GM12891 (cell line): ENCODE measurements at regions not wholly inside any gene's neighbourhood (a gene's known extent, or its start where the extent isn't known, plus 50 kb on each side); places are given as distances from the start of the nearest gene placed in this dataset.

Experiments
- POLR2A ChIP-seq: IDR thresholded peaks from 2 replicates; pipeline ENCODE4 v1.6.1; 2011; ENCODE audit warnings: low read depth, low read length, control low read depth
- POLR2AphosphoS5 ChIP-seq: IDR thresholded peaks from 2 replicates; pipeline ENCODE4 v1.6.1; 2011; ENCODE audit warnings: low read depth, low read length, control low read depth
- POU2F2 ChIP-seq: IDR thresholded peaks from 2 replicates; pipeline ENCODE4 v1.6.1; 2011; ENCODE audit warnings: low read depth, mild to moderate bottlenecking, control low read depth, low read length, moderate library complexity
- SPI1 ChIP-seq: IDR thresholded peaks from 2 replicates; pipeline ENCODE4 v1.6.1; 2011; ENCODE audit warnings: low read depth, low read length, control low read depth
- TAF1 ChIP-seq: IDR thresholded peaks from 2 replicates; pipeline ENCODE4 v1.6.1; 2011; ENCODE audit warnings: low read depth, low read length, control low read depth

- no peak for TF ChIP-seq SPI1
- TF ChIP-seq POLR2A = no peak
- TF ChIP-seq POLR2AphosphoS5 = no peak
- no peak for TF ChIP-seq TAF1
- no peak for TF ChIP-seq POU2F2
Measured at GRCh38 chr11:116344601-116345000, 428.2 kb downstream of the BUD13 start.
